HEK293T (cell line): ENCODE measurements at regions not wholly inside any gene's neighbourhood (a gene's known extent, or its start where the extent isn't known, plus 50 kb on each side); places are given as distances from the start of the nearest gene placed in this dataset.

Source experiments
- ARNT ChIP-seq: fragments of 450-650 bp; IDR thresholded peaks from 2 replicates; pipeline ENCODE4 v1.6.1; 2017; ENCODE audit warnings: mild to moderate bottlenecking
- FOXM1 ChIP-seq: fragments of 450-650 bp; IDR thresholded peaks from 2 replicates; pipeline ENCODE4 v1.6.1; 2017; ENCODE audit warnings: mild to moderate bottlenecking, borderline replicate concordance
- NFRKB ChIP-seq: fragments of 450-650 bp; IDR thresholded peaks from 2 replicates; pipeline ENCODE4 v1.6.1; 2016; ENCODE audit warnings: mild to moderate bottlenecking, moderate library complexity
- SP1 ChIP-seq: fragments of 450-650 bp; IDR thresholded peaks from 2 replicates; pipeline ENCODE4 v1.6.1; 2017

GRCh38 chrX:144819406-144819805 lies 427.9 kb upstream of the SPANXN1 start:
- TF ChIP-seq ARNT = no peak
- TF ChIP-seq FOXM1 = no peak
- TF ChIP-seq SP1 = no peak
- TF ChIP-seq NFRKB = no peak
